ENCODE measurements at regions not wholly inside any gene's neighbourhood (a gene's known extent, or its start where the extent isn't known, plus 50 kb on each side); places are given as distances from the start of the nearest gene placed in this dataset.

DNA sequence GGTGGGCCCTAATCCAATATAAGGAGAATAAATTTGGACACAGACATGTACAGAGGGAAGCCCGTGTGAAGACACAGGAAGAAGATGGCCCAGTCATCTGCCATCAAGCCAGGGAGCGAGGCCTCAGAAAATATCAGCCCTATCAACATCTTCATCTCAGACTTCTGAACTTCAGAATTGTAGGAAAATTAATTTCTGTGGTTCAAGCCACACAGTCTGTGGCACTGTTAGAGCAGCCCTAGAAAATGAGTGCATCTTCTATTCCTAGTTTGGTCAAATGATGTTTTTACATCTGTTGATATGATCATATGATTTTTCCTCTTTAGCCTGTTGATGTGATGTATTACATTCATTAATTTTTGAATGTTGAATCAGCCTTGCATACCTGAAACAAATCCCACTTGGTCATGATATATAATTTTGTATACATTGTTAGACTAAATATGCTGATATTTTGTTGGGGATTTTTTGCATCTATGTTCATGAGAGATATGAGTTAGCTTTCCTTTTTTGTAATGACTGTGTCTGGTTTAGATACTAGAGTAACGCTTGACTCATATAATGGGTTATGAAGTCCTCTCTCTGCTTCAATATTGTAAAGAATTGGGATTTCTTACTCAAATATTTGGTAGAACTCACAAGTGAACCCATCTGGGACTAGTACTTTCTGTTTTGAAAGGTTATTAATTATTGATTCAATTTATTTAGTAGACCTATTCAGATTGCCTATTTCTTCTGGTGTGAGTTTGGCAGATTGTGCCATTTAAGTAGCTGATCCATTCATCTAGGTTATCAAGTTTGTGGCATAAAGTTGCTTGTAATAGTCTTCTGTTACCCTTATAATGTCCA, 451.4 kb downstream of the EIPR1 start:
- ChIA-PET CTCF (interaction anchor here (0.6 kb wide), 1 partner anchor 1837 kb away, joined by 5 read pairs; no protein-coding TSS in a partner anchor), POLR2A (no interaction called here)
- Mint-ChIP-seq H3K4me3 (no peak overlapping the region), H3K4me1 (no peaks in the 10 kb centered on the region), H3K27ac (no peak overlapping the region), H3K9me3 (ENCODE audit: insufficient read depth) (no peaks in the 10 kb centered on the region), H3K27me3 (peaks cover 3% of the 10 kb centered on the region)
- no peaks in the 10 kb centered on the region for H3K27me3 ChIP-seq (replicated peaks in 1 of 4; ENCODE audit: control extremely low read depth in 1 of 4, control insufficient read depth in 3 of 4, insufficient read depth in 4 of 4, low read length in 3 of 4)
- peaks cover 0 to 3% (median 0%) of the 10 kb centered on the region in 3 donors for H3K9me3 ChIP-seq (ENCODE audit: control extremely low read depth in 1 of 3, control insufficient read depth in 2 of 3, insufficient read depth in 1 of 3, low read length in 2 of 3)
- WGBS (ENCODE audit: insufficient coverage) = no CpG with 5 or more reads among the region's 3 CpGs
- H4K20me1 ChIP-seq (ENCODE audit: control insufficient read depth, insufficient read depth, low read length, poor library complexity, severe bottlenecking) = no peaks in the 10 kb centered on the region
- intact Hi-C loops (cut with micrococcal nuclease) = no loop called here
- no peak overlapping the region for H3K27ac ChIP-seq (ENCODE audit: low read length in 2 of 2)
- no peaks in the 10 kb centered on the region for H3K36me3 ChIP-seq (replicated peaks in 1 of 2; ENCODE audit: control extremely low read depth in 1 of 2, control insufficient read depth in 1 of 2, extremely low read depth in 1 of 2, insufficient read depth in 2 of 2, low read length in 1 of 2)
- no peaks in the 10 kb centered on the region for H3K79me2 ChIP-seq (ENCODE audit: control insufficient read depth, insufficient read depth, low read length)
- DNase-seq (no peak), ATAC-seq (ENCODE audit: low read depth) (no peak)
- no peak overlapping the region for H3K4me2 ChIP-seq (replicated peaks; ENCODE audit: low read depth, low read length, poor library complexity, severe bottlenecking)
- H3K4me1 ChIP-seq (ENCODE audit: control insufficient read depth in 2 of 2, insufficient read depth in 2 of 2, low read length in 2 of 2) = no peaks in the 10 kb centered on the region
- no peak overlapping the region for H3K4me3 ChIP-seq (ENCODE audit: control extremely low read depth in 1 of 5, extremely low read depth in 1 of 5, insufficient read depth in 1 of 5, low read depth in 2 of 5, low read length in 4 of 5)
- no peak overlapping the region for H3K9ac ChIP-seq (ENCODE audit: low read length)
- no peak overlapping the region for H2AFZ ChIP-seq (ENCODE audit: insufficient read depth, low read depth, low read length, poor library complexity, severe bottlenecking)
- TF ChIP-seq EZH2 (IDR thresholded peaks at IDR 0.05; ENCODE audit: borderline replicate concordance, insufficient read depth, low read depth, low read length, poor library complexity, severe bottlenecking) = no peak
- TF ChIP-seq, protein P1, sequence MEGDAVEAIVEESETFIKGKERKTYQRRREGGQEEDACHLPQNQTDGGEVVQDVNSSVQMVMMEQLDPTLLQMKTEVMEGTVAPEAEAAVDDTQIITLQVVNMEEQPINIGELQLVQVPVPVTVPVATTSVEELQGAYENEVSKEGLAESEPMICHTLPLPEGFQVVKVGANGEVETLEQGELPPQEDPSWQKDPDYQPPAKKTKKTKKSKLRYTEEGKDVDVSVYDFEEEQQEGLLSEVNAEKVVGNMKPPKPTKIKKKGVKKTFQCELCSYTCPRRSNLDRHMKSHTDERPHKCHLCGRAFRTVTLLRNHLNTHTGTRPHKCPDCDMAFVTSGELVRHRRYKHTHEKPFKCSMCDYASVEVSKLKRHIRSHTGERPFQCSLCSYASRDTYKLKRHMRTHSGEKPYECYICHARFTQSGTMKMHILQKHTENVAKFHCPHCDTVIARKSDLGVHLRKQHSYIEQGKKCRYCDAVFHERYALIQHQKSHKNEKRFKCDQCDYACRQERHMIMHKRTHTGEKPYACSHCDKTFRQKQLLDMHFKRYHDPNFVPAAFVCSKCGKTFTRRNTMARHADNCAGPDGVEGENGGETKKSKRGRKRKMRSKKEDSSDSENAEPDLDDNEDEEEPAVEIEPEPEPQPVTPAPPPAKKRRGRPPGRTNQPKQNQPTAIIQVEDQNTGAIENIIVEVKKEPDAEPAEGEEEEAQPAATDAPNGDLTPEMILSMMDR (IDR thresholded peaks at IDR 0.05) = no peak

DNA sequence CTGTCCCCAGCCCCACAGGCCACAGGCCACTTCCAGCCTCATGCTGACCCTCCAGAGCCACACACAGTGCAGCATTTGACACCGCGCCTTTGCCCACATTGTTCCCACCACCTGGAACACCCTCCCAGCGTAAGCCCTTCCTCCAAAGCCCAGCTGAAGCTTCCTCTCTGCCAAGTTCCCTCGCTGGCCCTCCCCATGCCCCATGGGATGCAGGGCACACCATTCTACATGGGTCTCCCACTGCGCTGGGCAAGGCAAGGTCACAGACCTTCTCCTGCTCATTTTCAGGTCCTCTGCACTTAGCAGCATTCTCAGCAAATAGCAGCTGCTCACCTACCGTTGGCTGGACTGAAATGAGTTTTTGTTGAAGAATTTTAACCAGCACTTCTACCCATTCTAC, 455.5 kb downstream of the EIPR1 start:
- WGBS (ENCODE audit: insufficient coverage) = 80% methylated on average over 5 of the region's 6 CpGs
- Mint-ChIP-seq H3K27ac (no peak overlapping the region), H3K27me3 (peaks cover 9% of the 10 kb centered on the region), H3K9me3 (ENCODE audit: insufficient read depth) (no peaks in the 10 kb centered on the region), H3K4me1 (no peaks in the 10 kb centered on the region), H3K4me3 (no peak overlapping the region)
- no peak for ATAC-seq (ENCODE audit: low read depth)
- no peak overlapping the region for H3K27ac ChIP-seq (ENCODE audit: low read length in 2 of 2)
- H3K4me3 ChIP-seq (ENCODE audit: control extremely low read depth in 1 of 5, extremely low read depth in 1 of 5, insufficient read depth in 1 of 5, low read depth in 2 of 5, low read length in 4 of 5) = no peak overlapping the region
- intact Hi-C loops (cut with micrococcal nuclease) = no loop called here
- no peaks in the 10 kb centered on the region for H3K4me1 ChIP-seq (ENCODE audit: control insufficient read depth in 2 of 2, insufficient read depth in 2 of 2, low read length in 2 of 2)
- no peaks in the 10 kb centered on the region for H3K79me2 ChIP-seq (ENCODE audit: control insufficient read depth, insufficient read depth, low read length)
- no peak overlapping the region for H3K4me2 ChIP-seq (replicated peaks; ENCODE audit: low read depth, low read length, poor library complexity, severe bottlenecking)
- no peaks in the 10 kb centered on the region for H4K20me1 ChIP-seq (ENCODE audit: control insufficient read depth, insufficient read depth, low read length, poor library complexity, severe bottlenecking)
- no peak overlapping the region for H2AFZ ChIP-seq (ENCODE audit: insufficient read depth, low read depth, low read length, poor library complexity, severe bottlenecking)
- TF ChIP-seq, protein P1 (IDR thresholded peaks at IDR 0.05) = no peak
- no peak for TF ChIP-seq EZH2 (IDR thresholded peaks at IDR 0.05; ENCODE audit: borderline replicate concordance, insufficient read depth, low read depth, low read length, poor library complexity, severe bottlenecking)
- H3K27me3 ChIP-seq (replicated peaks in 1 of 4; ENCODE audit: control extremely low read depth in 1 of 4, control insufficient read depth in 3 of 4, insufficient read depth in 4 of 4, low read length in 3 of 4) = no peaks in the 10 kb centered on the region
- H3K36me3 ChIP-seq (replicated peaks in 1 of 2; ENCODE audit: control extremely low read depth in 1 of 2, control insufficient read depth in 1 of 2, extremely low read depth in 1 of 2, insufficient read depth in 2 of 2, low read length in 1 of 2) = no peaks in the 10 kb centered on the region
- ChIA-PET CTCF (no interaction called here), POLR2A (no interaction called here)
- H3K9me3 ChIP-seq (ENCODE audit: control extremely low read depth in 1 of 3, control insufficient read depth in 2 of 3, insufficient read depth in 1 of 3, low read length in 2 of 3) = no peaks in the 10 kb centered on the region
- H3K9ac ChIP-seq (ENCODE audit: low read length) = no peak overlapping the region
- no peak for DNase-seq
